Epidermal melanocyte (primary cell): ENCODE measurements at regions not wholly inside any gene's neighbourhood (a gene's known extent, or its start where the extent isn't known, plus 50 kb on each side); places are given as distances from the start of the nearest gene placed in this dataset.

Source experiments
- DNase-seq: peaks from one replicate; pipeline ENCODE4 v3.0.0; 2011; ENCODE audit warnings: low spot score; ENCODE audit not compliant: insufficient read length

DNA sequence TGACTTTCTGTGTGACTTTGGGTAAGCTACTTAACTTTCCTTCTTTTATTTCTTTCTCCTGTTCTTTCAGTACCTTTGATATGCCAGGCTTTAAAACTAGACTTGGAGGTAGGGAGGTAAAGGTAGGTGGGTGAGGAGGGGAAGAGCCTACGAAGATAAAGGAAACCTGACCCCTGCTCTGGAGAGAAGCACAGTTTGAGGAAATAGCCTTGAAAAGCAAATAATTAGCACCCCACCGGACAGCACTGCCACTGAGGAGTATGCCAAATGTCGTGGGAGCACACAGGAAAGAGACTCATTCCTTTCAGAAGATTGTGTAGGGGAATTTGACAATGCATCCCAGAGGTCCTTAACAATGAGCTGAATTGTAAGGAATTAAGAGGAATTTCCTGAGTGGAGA lies 65.2 kb upstream of the SPAG17 start:
- DNase-seq: no peak

GRCh38 chr1:118249641-118250040 lies 64.6 kb upstream of the SPAG17 start:
- DNase-seq: no peak

GRCh38 chr1:118247593-118247992 lies 62.6 kb upstream of the SPAG17 start:
- no peak for DNase-seq

- DNase-seq: no peak
These were observed 61.6 kb upstream of the SPAG17 start for GRCh38 chr1:118246646-118247045.

GRCh38 chr1:118244194-118244593 lies 59.2 kb upstream of the SPAG17 start:
- no peak for DNase-seq

DNA sequence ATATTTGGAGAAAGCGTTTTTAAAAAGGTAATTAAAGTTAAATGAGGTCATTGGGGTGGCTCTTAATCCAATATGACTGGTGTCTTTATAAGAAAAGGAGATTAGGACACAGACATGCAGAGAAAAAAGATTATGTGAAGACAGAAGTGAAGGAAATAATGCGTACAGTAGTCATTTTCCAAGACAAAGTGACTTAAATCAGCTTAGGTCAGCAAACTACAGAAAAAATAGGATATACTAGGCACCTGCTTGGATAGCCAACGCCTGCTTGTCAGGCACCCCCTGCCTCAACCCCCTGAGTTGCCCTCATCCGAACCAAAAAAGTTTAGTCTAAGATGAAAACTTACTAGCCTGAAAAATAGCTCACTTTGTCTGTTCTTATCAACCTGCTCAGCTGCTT lies 58.2 kb upstream of the SPAG17 start:
- DNase-seq: no peak
